Thoracic aorta (tissue), 2 donors: ENCODE measurements at regions not wholly inside any gene's neighbourhood (a gene's known extent, or its start where the extent isn't known, plus 50 kb on each side); places are given as distances from the start of the nearest gene placed in this dataset.

Source experiments
- ATAC-seq: fragments of 150-250 bp; one replicate; pipeline ENCODE4 v1.8.0; 2017; ENCODE audit warnings: low read depth; ENCODE audit not compliant: insufficient number of reproducible peaks, low FRiP score
- DNase-seq: peaks from one replicate; pipeline ENCODE4 v3.0.0-alpha.2; 2020; ENCODE audit warnings: low spot score
- H3K27ac ChIP-seq, 2 donors: fragments of 200-600 bp; sonication (generic); 1 replicate in 1 of 2; 2 replicates in 1 of 2; pipeline ENCODE4 v1.5.1; 2016; ENCODE audit warnings: mild to moderate bottlenecking in 2 of 2, moderate library complexity in 2 of 2
- H3K27me3 ChIP-seq: fragments of 200-600 bp; sonication (generic); replicated peaks from 2 replicates; pipeline ENCODE4 v1.6.0; 2016; ENCODE audit warnings: mild to moderate bottlenecking; ENCODE audit not compliant: insufficient read depth
- H3K36me3 ChIP-seq: fragments of 200-600 bp; sonication (generic); one replicate; pipeline ENCODE4 v1.5.1; 2016
- H3K4me1 ChIP-seq, 2 donors: fragments of 200-600 bp; sonication (generic); 1 replicate in 1 of 2; 2 replicates in 1 of 2; pipeline versions ENCODE4 v1.5.1 to v1.6.0; 2016; ENCODE audit warnings: low read depth in 2 of 2, mild to moderate bottlenecking in 1 of 2; ENCODE audit not compliant: control insufficient read depth in 1 of 2
- H3K4me3 ChIP-seq: fragments of 200-600 bp; sonication (generic); 2 replicates; pipeline ENCODE4 v1.5.1; 2016; ENCODE audit warnings: mild to moderate bottlenecking
- H3K9me3 ChIP-seq: fragments of 200-600 bp; sonication (generic); 2 replicates; pipeline ENCODE4 v1.5.1; 2016
- TF ChIP-seq, protein P1 (sequence below): fragments of 200-600 bp; sonication (generic); IDR thresholded peaks from one replicate; pipeline ENCODE4 v1.5.1; 2019; ENCODE audit warnings: antibody characterized with exemption

DNA sequence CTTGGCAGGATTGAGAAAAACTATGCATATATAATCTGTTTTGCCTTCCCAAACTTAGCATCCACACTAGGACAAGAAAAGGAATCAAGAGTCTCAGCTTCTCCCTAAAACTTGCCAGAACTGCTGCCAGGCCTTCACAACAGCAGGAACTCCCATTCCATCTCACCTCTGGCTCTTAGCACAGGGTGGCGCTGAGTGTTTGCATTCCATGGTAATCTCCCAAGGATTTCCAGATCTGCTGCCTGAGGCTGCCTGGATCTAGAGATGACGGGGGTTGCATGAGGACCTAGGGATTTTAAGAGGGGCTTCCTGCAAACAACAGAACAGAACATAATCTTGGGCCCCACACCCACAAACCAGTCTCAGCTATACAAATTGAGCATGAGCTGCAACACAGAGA is 87.1 kb upstream of the OPCML start:
- Histone ChIP-seq H3K36me3 (no peaks in the 10 kb centered on the region), H3K4me3 (no peak overlapping the region), H3K9me3 (peaks cover 3% of the 10 kb centered on the region), H3K4me1 (no peaks in the 10 kb centered on the region), H3K27ac (no peak overlapping the region), H3K27me3 (no peaks in the 10 kb centered on the region)
- no peak for ATAC-seq
- TF ChIP-seq, protein P1, sequence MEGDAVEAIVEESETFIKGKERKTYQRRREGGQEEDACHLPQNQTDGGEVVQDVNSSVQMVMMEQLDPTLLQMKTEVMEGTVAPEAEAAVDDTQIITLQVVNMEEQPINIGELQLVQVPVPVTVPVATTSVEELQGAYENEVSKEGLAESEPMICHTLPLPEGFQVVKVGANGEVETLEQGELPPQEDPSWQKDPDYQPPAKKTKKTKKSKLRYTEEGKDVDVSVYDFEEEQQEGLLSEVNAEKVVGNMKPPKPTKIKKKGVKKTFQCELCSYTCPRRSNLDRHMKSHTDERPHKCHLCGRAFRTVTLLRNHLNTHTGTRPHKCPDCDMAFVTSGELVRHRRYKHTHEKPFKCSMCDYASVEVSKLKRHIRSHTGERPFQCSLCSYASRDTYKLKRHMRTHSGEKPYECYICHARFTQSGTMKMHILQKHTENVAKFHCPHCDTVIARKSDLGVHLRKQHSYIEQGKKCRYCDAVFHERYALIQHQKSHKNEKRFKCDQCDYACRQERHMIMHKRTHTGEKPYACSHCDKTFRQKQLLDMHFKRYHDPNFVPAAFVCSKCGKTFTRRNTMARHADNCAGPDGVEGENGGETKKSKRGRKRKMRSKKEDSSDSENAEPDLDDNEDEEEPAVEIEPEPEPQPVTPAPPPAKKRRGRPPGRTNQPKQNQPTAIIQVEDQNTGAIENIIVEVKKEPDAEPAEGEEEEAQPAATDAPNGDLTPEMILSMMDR = no peak
- no peak for DNase-seq

DNA sequence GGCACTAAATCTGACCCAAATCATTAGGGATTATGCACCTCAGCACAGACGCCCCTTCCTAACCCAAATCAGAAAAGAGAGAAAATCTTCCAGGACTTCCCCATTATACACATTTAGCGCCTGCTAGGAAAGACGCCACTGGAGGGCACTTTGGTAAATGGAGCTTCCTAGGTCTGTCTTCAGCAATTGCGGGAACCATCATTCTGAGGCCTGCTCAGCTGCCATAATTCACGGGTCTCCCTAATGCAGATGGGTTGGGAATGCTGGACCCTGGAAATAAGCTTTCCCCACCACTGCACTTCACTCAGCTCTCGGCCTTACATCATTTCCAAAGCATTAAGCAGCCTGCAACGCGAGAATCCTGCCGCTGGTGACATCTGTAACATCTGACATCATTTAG is 86.2 kb upstream of the OPCML start:
- ATAC-seq (no peak), DNase-seq (no peak)
- H3K36me3 ChIP-seq = no peaks in the 10 kb centered on the region
- peaks cover 3% of the 10 kb centered on the region for H3K9me3 ChIP-seq
- TF ChIP-seq, protein P1 = no peak
- no peak overlapping the region for H3K27ac ChIP-seq
- H3K27me3 ChIP-seq = no peaks in the 10 kb centered on the region
- H3K4me1 ChIP-seq = no peaks in the 10 kb centered on the region
- H3K4me3 ChIP-seq = no peak overlapping the region

DNA sequence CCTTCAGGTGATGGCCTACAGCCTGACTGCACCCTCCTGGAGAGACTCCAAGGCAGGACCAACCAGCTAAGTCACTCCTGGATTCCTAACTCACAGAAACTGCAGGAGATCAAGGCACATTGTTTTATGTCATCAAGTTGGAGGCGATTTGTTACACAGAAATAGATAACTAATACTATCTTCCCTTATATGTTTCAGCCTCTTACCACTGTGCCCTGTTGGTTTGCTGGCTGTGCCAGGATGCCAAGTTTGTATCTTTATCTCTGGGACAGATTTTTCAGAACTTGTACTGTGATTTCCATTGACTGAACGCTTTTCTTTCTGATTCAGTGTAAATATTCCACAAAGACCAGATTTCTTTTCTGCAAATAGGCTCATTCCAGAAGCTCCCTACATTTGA is 76.2 kb upstream of the OPCML start:
- TF ChIP-seq, protein P1 = no peak
- H3K4me1 ChIP-seq = no peaks in the 10 kb centered on the region
- H3K36me3 ChIP-seq = no peaks in the 10 kb centered on the region
- no peak overlapping the region for H3K27ac ChIP-seq
- peaks cover 6% of the 10 kb centered on the region for H3K9me3 ChIP-seq
- no peaks in the 10 kb centered on the region for H3K27me3 ChIP-seq
- no peak for ATAC-seq
- H3K4me3 ChIP-seq = no peak overlapping the region
- DNase-seq = no peak

DNA sequence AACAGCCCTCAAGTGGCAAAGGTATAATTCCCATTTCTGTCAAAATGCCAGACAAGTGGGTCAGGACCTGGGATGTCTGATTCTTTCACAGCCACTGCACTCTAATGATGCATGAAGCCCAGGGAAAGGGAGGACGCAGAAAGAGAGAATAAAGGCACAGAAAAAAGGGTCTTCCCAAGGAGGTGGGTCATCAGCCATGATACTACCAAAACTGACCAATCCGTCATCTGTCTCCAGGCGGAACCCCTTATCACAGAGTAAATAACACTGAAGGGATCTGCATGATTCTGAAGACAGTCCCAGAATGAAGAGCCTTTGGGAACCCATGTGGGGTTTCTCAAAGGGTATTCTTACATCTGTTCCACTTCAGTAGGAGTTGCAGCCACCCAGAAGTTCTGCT is 73.8 kb upstream of the OPCML start:
- no peaks in the 10 kb centered on the region for H3K4me1 ChIP-seq
- TF ChIP-seq, protein P1 = no peak
- DNase-seq (no peak), ATAC-seq (no peak)
- H3K4me3 ChIP-seq = no peak overlapping the region
- H3K9me3 ChIP-seq = peaks cover 6% of the 10 kb centered on the region
- no peaks in the 10 kb centered on the region for H3K27me3 ChIP-seq
- H3K36me3 ChIP-seq = no peaks in the 10 kb centered on the region
- H3K27ac ChIP-seq = no peak overlapping the region

DNA sequence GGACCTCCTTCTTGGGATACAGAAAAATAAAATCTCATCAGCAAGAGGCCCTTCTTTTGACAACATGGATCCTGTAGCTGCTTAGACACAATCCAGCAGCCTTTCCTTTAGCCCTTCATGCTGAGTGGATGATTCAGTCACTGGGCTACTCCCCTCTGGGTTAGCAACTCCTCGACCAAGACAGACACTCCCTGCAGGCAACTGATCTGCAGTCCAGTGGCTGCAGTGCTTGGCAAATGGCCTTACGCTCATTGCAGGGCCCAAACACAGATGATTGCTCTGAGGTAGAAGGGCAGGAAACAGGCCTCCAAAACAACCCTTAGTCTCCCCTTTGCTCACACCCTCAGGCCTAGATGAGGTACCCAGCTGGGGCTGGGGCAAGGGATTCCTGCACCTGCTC is 73.2 kb upstream of the OPCML start:
- ATAC-seq = no peak
- H3K27me3 ChIP-seq = no peaks in the 10 kb centered on the region
- H3K9me3 ChIP-seq = peaks cover 6% of the 10 kb centered on the region
- no peak for DNase-seq
- H3K4me3 ChIP-seq = no peak overlapping the region
- TF ChIP-seq, protein P1 = no peak
- H3K36me3 ChIP-seq = no peaks in the 10 kb centered on the region
- no peak overlapping the region for H3K27ac ChIP-seq
- no peaks in the 10 kb centered on the region for H3K4me1 ChIP-seq
